Medulla oblongata (tissue), 1 donor: ENCODE measurements at regions not wholly inside any gene's neighbourhood (a gene's known extent, or its start where the extent isn't known, plus 50 kb on each side); places are given as distances from the start of the nearest gene placed in this dataset.
"Not testable (repeated sequence)": the region's sequence is repeated elsewhere in the genome, so short reads cannot be mapped to it uniquely, and the experiment has no call there.

Source experiments
- DNase-seq: peaks from one replicate; pipeline ENCODE4 v3.0.0-alpha.2; 2015; ENCODE audit errors: extremely low spot score

GRCh38 chr21:18114810-18115209, 129.8 kb upstream of the CHODL start:
- DNase-seq = peak; percentile 37

DNA sequence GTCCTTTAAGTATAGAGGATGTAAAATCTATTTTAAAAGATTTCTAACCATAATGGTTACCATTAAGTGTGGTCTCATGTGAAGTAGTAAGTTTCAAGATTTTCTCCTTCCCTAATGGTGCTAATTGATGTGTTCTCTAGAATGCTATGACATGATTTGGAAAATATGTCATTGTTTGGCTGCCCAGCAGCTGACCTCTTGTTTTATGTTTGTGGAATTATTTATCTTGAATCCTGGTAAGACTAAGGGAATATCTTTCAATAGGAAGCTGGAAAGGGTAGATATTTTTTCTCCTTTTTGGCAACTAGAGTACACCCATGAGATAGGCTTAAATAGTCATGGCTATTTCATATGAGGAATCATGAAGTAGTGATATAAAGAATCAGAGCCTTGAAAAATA, 139.8 kb upstream of the CHODL start:
- DNase-seq = no peak

DNA sequence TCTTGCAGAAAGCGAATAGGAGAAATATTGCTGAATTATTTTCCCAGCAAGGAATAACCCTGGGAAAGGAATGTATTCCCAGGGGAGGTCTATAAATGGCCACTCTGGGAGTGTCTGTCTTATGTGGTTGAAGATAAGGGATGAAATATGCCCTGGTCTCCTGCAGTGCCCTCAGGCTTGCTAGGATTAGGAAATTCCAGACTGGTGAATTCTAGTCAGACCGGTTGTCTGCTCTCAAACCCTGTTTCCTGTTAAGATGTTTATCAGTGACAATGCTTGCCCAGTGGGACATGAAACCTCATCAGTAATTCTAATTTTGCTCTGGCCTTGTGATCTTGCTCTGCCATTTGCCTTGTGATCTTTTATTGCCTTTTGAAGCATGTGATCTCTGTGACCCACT, 148.2 kb upstream of the CHODL start:
- not testable (repeated sequence) for DNase-seq

- no peak for DNase-seq
These were observed 154.8 kb upstream of the CHODL start for GRCh38 chr21:18089786-18090185.

DNA sequence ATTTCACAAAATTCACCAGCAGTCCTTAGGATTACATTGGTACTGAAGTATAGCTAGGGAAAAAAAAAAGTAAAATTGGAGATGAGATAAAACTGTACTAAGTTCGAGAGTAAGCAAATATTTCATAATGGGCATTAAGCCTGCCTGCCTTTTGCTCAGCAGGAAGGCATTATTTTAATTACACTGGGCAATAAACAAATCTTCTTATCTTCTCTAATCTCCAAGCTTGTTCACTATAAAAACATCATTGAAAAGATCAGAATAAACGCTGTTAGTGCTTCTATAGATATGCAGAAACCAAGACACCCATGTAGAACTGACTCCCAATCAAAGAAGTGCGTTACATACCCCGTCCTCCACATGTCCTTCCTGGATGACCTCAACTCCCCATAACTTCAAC, 174.2 kb upstream of the CHODL start:
- DNase-seq = no peak

DNA sequence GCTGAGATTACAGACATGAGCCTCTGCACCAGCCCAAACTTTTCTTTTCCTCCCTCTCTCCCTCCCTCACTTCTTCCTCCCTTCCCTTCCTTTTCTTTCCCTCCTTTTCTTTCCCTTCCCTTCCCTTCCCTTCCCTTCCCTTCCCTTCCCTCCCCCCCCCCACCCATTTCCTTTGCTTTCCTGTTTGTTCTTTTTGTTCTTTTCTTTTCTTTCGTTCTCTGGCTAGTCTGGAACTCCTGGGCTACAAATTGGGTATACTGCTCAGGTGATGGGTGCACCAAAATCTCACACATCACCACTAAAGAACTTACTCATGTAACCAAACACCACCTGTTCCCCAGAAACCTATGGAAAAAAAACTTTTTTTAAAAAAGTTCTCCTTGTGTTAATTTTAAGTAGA, 174.8 kb upstream of the CHODL start:
- no peak for DNase-seq

DNA sequence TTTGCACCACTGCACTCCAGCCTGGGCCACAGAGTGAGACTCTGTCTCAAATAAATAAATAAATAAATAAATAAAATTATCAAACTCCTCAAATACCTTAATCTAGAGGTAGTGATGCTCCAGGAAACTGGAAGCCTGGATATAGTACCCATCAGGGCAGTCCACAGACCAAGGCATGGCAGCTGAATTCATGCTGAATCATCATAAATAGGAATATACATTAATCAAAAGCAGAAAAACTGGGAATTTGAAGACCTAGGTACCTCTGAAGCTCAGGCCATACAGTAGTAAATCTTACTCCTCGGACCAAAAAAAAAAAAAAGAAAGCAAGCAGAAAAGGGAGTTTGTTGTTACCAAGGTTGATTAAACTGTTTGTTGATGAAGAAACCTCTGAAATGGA, 184.2 kb upstream of the CHODL start:
- DNase-seq = no peak

DNA sequence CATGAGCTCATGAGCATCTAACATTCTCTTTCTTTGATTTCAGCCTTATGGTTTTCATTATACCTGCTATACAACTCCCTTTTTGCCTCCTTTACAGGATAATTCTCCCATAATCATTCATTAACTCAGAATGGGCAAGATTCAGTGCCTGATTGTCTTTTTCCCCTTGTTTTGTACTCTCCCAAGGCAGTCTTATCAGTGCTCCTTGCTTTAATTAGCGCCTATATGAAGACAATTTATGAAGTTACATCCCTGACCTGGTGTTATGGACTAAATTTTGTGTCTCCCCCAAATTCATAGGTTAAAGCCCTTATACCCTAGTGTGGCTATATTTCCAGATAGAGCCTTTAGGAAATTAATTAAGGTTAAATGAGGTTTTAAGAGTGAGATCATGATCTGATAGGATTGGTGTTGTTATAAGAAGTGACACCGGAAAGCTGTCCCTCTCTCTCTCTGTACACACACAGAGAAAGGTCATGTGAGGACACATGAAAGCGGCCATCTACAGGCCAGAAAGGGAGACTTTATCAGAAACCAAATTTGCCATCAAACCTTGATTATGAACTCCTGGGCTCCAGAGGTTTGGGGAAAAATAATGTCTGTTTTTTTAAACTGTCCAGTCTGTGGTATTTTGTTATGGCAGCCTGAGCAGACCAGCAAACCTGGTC, 185.8 kb upstream of the CHODL start:
- no peak for DNase-seq

GRCh38 chr21:18053151-18053550, 191.5 kb upstream of the CHODL start:
- DNase-seq = no peak

DNA sequence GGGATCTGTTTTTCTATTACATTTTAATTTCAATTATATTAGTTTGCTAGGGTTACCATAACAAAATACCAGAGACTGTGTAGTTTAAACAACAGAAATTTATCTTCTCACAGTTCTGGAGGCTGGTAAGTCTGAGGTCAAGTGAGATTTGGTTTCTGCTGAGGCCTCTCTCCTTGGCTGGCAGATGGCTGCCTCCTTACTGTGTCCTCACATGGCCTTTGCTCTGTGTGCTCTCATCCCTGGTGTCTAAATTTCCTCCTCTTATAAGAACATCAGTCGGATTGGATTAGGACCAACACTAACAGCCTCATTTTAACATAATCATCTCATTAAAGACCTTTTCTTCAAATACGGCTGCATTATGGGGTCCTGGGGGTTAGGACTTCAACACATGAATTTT, 195.2 kb upstream of the CHODL start:
- no peak for DNase-seq

DNA sequence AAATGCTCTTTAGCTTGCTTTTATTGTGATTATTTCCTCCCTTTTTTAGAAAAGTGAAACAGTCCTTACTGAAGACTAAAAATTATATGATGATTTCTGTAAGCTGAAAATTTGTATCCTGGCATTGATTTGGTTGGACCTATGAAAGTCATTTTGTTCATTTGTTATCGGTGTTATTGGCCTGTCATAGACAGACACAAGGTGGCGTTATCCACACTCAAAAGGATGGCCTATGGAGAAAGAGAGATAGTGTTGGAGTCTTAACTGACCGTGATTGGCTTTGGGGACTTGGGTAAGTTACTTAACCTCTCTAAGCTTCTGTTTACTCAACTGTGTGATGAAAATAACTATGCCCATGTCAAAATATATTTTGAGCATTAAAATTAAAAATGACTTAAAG, 203.6 kb upstream of the CHODL start:
- peak; percentile 61 for DNase-seq

- DNase-seq = no peak
These were observed 211.1 kb upstream of the C21orf91 start for GRCh38 chr21:18030248-18030647.

DNA sequence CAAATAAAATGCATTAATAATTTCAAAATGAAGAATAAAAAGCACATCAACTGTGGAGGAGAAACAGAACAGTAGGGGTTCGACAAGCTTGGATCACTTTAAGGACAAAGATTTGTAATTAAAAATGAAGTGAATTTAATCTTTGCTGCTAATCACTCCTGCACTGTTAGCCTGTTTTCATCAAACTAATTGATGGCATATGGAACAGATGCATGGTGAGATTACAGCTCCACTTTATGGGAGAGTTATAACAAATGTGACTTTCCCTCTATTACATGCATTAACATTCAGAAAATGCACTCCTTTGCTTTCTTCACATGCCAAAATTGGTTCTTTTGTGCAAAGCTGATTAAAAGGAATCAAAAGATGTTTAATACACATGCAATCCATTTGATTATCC, 207.2 kb upstream of the C21orf91 start:
- no peak for DNase-seq

DNA sequence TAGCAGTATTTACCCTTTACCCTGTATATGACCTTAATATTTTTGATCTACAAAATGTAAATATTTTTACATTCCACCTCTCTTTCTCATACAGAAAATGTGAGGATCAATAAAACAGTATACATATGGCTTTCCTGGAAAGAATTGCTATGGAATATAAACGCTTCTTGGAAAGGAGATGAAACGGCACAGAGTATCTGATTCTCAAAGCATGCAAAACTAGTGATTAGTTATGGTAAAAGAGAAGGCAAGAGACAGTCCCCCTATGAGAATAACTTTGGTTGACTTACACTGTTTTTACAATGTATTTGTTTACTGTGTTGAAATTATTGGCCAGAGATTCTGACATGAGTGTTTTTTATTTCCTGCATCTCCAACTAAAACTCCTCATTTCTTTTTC, 204.6 kb upstream of the C21orf91 start:
- DNase-seq = no peak

GRCh38 chr21:18023157-18023556, 204.0 kb upstream of the C21orf91 start:
- no peak for DNase-seq

GRCh38 chr21:18007121-18007520, 188.0 kb upstream of the C21orf91 start:
- DNase-seq = no peak

- no peak for DNase-seq
These were observed 187.5 kb upstream of the C21orf91 start for GRCh38 chr21:18006691-18007090.

DNA sequence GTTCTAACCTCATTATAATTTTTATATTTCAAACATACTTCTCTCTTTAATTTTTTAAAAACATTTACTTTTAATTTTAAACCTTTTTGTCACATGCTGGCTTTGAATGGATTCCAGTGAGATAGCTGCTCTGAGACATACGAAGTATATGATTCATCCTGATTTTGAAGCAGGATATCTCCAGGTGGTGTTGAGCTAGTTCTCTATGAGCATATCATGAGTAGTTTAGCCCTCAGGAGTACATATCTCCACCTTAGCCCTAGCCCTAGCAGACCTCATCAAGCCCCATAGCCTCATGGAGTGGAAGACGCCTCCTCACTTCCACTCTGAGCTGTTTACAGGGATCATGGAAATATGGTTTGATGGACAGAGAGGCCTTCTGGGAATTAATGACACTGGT, 183.2 kb upstream of the C21orf91 start:
- no peak for DNase-seq

DNA sequence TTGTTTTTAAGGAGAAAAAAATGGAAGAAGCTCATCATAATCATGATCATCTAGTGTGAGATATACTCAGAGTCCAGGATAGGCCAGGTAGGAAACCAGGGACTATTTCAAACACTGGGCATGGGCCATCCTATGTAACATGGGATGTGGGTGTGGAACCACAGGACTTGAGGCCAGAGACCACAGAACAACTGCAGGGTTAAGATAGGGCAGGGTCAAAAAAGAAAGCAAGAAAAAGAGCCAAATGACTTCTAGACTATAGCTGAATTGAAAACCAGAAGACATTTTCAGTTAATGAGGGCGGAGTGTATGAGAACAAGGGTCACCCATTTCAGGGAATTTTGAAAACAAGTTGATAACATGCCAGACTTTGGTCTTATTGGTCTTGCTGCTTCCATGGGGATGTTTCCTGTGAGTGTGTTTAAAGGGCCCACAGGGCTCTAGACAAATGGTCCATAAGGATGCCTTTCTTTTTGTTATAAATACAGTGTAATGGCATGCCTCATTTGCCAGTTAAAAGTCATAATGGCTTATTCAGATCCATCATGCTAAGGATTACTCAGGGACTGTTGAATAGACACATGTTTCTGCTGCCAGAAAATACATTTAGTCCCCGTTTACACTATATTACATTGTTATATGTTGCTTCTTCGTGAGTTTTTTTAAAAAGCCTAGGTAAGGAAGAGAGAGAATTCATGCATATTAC, 182.0 kb upstream of the C21orf91 start:
- DNase-seq = no peak

DNA sequence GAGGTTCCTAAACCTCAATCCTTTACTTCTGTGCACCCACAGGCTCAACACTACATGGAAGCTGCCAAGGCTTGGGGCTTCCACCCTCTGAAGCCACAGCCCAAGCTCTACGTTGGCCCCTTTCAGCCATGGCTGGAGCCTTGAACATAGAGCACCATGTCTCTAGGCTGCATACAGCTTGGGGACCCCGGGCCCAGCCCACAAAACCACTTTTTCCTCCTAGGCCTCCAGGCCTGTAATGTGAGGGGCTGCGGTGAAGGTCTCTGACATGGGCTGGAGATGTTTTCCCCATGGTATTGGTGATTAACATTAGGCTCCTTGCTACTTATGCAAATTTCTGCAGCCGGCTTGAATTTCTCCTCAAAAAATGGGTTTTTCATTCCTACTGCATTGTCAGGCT, 179.4 kb upstream of the C21orf91 start:
- not testable (repeated sequence) for DNase-seq

- DNase-seq = no peak
These were observed 170.6 kb upstream of the C21orf91 start for GRCh38 chr21:17989780-17990179.

DNA sequence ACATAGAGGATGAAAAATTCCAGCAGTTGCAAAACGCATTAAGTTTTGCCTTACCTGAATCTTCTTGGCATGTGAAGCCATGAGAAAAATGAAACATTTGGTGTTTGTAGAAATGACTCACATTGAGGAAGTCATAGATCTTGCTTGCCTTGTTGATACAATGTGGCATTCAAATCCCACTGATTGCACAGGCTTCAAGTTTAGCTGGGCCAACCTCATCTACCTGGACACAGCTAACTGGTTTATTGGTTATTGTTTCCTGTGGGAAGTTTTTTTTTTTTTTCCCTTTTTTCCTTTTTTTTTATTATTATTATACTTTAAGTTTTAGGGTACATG, 168.9 kb upstream of the C21orf91 start:
- no peak for DNase-seq

- DNase-seq = no peak
These were observed 168.4 kb upstream of the C21orf91 start for GRCh38 chr21:17987382-17988101.
